GM12873 (cell line): ENCODE measurements at regions not wholly inside any gene's neighbourhood (a gene's known extent, or its start where the extent isn't known, plus 50 kb on each side); places are given as distances from the start of the nearest gene placed in this dataset.
A peak's percentile ranks its signal among the peaks of the same experiment; 100 is the strongest.

Experiments
- TF ChIP-seq, protein P1 (sequence below): IDR thresholded peaks from 2 replicates; pipeline ENCODE4 v1.5.1; 2012; ENCODE audit warnings: low read depth, mild to moderate bottlenecking, moderate library complexity, low read length, control low read depth; ENCODE audit not compliant: insufficient read depth; ENCODE audit errors: missing control alignments

DNA sequence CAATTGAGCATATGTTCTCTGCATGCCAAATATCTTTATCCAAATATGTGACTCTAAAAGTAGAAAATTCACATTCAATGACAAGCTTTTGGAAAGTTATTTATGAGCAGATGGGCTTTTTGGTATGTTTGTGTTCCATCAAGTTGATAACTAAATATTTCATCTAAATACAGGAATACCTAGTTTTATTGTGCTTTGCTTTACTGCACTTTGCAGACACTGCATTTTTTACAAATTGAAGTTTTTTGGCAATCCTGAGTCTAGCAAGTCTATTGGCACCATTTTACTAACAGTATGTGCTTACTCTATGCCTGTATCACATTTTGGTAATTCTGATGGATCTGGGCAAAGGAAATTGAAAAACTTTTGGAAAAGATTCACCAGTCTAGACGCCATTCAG lies 133.8 kb downstream of the ATXN7L3B start:
- TF ChIP-seq, protein P1, sequence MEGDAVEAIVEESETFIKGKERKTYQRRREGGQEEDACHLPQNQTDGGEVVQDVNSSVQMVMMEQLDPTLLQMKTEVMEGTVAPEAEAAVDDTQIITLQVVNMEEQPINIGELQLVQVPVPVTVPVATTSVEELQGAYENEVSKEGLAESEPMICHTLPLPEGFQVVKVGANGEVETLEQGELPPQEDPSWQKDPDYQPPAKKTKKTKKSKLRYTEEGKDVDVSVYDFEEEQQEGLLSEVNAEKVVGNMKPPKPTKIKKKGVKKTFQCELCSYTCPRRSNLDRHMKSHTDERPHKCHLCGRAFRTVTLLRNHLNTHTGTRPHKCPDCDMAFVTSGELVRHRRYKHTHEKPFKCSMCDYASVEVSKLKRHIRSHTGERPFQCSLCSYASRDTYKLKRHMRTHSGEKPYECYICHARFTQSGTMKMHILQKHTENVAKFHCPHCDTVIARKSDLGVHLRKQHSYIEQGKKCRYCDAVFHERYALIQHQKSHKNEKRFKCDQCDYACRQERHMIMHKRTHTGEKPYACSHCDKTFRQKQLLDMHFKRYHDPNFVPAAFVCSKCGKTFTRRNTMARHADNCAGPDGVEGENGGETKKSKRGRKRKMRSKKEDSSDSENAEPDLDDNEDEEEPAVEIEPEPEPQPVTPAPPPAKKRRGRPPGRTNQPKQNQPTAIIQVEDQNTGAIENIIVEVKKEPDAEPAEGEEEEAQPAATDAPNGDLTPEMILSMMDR: no peak

DNA sequence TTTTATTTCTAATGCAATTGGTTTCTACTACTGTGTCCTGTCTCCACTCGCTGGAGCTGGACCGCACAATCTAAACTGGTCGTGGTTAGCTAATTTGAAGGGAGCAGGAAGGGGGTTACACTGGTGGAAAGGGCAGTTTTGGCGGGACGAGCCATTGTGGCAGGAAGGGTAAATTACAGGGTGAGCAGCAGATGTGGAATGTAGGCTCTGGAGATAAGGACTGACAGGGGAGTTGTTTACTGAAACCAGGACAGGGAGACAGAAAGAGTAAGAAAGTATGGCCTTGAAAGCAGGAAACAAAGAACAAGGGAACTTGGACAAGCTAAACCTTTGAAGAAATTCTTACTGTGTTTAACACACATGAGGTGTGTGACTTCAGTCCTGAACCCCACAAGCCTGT lies 147.8 kb downstream of the ATXN7L3B start:
- TF ChIP-seq, protein P1: no peak

DNA sequence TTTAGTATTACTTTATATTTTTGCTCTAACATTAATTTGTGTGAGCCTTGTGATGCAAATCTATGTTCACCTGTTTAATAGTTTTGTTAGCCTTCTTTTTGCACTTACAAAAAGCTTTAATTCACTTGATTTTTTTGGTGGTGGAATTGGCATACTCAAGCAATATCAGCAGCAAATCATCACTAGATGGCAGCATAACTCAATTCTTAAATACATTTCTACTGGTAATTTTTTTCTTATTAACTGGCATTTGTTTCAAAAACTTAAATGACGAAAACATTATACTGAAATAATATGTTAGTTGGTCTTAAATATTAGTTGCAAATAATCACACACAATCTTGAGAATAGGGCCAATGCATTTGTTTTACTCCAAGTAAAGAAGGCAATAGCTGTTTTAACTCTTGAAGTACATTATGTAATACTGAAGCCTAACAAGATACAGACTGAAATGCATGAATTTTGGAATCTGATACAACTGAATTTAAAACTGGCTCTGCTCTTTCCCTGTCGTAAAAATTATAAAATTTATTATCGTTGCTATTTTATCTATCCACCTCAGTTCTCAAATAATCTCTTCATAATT lies 151.5 kb downstream of the ATXN7L3B start:
- TF ChIP-seq, protein P1: peak; percentile 43

DNA sequence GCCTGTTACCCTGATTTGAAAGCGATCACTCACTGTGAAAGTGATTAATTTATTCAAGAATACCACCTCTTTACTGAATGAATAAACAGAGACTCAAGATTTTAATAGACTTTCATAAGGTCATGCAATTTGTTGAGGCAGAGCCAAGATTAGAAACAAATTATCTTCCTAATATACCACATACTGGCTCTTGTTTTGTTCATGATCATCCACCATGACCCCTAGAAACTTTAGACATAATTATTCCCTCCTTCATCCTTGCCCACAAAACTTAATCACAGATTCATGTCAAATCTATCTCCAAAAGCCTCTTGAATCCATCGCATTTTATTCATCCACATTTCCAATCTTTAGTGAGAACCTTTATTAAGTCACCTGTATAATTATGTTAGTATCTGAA lies 152.3 kb downstream of the ATXN7L3B start:
- TF ChIP-seq, protein P1: no peak

DNA sequence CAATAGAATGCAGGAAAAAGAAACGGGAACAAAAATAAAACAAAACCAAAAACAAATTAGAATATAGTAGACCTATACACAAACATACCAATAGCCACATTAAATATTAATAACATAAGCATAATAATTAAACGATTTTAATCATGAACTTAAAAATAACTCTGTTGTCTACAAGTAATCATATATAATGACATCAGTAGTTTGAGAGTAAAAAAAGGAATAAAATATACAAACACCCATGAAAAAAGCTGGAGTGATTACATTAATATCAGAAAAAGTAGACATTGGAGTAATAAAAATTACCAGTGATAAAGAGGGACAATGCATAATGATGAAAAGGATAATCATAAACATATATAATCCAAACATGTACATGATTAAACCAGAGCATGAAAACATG lies 181.8 kb downstream of the ATXN7L3B start:
- TF ChIP-seq, protein P1: no peak

DNA sequence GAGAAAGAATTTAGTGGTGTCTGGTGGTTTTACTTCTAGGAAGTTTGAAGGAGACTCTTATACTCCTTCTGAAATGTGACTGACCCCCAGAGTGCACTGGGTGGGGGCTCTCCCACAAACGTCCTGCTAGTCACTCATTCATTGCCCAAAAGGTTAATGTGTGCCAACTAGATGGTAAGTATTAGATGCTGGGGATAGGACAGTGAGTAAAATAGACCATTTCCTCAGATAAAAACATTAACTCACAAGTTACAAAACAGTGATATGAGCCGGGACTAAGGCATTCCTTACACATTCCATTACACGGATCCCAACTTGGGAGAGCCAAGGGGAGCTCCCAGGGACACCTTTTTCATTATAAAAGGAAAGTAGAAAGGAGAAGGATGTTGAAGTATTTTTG lies 185.1 kb downstream of the ATXN7L3B start:
- TF ChIP-seq, protein P1: no peak

DNA sequence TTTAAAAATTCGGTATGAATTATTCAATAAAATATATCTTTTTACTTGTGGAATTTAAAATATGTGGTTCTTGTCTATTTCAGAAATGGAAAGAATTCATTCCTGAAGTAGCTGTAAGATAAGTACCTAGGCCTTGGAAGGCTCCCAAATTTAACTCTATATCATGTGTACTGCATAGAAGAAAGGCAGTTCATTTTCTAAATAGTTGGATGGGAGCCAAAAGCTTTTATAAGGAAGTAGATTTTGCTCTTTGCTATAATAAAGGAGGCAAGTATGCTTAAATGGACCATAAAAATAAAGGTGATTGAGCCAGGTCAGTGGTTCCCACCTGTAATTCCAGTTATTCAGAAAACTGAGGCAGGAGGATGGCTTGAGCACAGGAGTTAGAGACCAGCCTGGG lies 187.5 kb downstream of the ATXN7L3B start:
- TF ChIP-seq, protein P1: no peak
